ENCODE measurements at regions not wholly inside any gene's neighbourhood (a gene's known extent, or its start where the extent isn't known, plus 50 kb on each side); places are given as distances from the start of the nearest gene placed in this dataset.

- TF ChIP-seq CTCF (IDR thresholded peaks at IDR 0.05; ENCODE audit: low read depth, low read length, poor library complexity, severe bottlenecking): no peak
- TF ChIP-seq EZH2phosphoT487 (IDR thresholded peaks at IDR 0.05; ENCODE audit: borderline replicate concordance, low read length): no peak
Measured at GRCh38 chr2:76467326-76467725, 756.6 kb upstream of the GCFC2 start.
